SU-DHL-6 (cell line): ENCODE measurements at regions not wholly inside any gene's neighbourhood (a gene's known extent, or its start where the extent isn't known, plus 50 kb on each side); places are given as distances from the start of the nearest gene placed in this dataset.

ENCODE experiments used
- H2AFZ ChIP-seq: fragments of 200-600 bp; sonication (generic); 2 replicates; pipeline ENCODE4 v1.6.1; 2014; ENCODE audit warnings: low read depth, mild to moderate bottlenecking, moderate library complexity, mixed read lengths, antibody characterized with exemption, low read length; ENCODE audit not compliant: severe bottlenecking
- H3F3A ChIP-seq: fragments of 200-600 bp; shearing (Covaris generic); 2 replicates; pipeline ENCODE4 v1.6.0; 2016; ENCODE audit warnings: antibody characterized with exemption, mild to moderate bottlenecking; ENCODE audit not compliant: insufficient read depth
- H3K27ac ChIP-seq: fragments of 200-600 bp; sonication (generic); 2 replicates; pipeline ENCODE4 v1.5.1; 2016; ENCODE audit warnings: low read depth, mild to moderate bottlenecking, low read length, moderate library complexity, mixed read lengths
- H3K27me3 ChIP-seq: fragments of 200-600 bp; sonication (generic), shearing (Covaris generic); 2 replicates; pipeline ENCODE4 v1.6.0; 2014; ENCODE audit warnings: mild to moderate bottlenecking, low read length
- H3K36me3 ChIP-seq: fragments of 200-600 bp; sonication (generic); 2 replicates; pipeline ENCODE4 v1.6.1; 2014; ENCODE audit warnings: mild to moderate bottlenecking, low read length, mixed read lengths
- H3K4me2 ChIP-seq: fragments of 300-600, 200-600 bp; shearing (Covaris generic), sonication (generic); 2 replicates; pipeline ENCODE4 v1.6.0; 2014; ENCODE audit warnings: low read length, low read depth, mild to moderate bottlenecking; ENCODE audit not compliant: poor library complexity, severe bottlenecking
- H3K4me3 ChIP-seq: fragments of 200-600 bp; sonication (generic); 2 replicates; pipeline ENCODE4 v1.5.1; 2014; ENCODE audit warnings: antibody characterized with exemption, low read length, mild to moderate bottlenecking, mixed read lengths; ENCODE audit not compliant: insufficient read depth, poor library complexity, severe bottlenecking
- H3K79me2 ChIP-seq: fragments of 200-600 bp; sonication (generic); 2 replicates; pipeline ENCODE4 v1.6.1; 2014; ENCODE audit warnings: mild to moderate bottlenecking, low read length, moderate library complexity; ENCODE audit not compliant: insufficient read depth
- H3K9ac ChIP-seq: fragments of 200-600 bp; sonication (generic); 2 replicates; pipeline ENCODE4 v1.7.0; 2014; ENCODE audit warnings: mild to moderate bottlenecking, low read length
- H3K9me2 ChIP-seq: fragments of 200-600 bp; sonication (generic); replicated peaks from 2 replicates; pipeline ENCODE4 v1.6.1; 2014; ENCODE audit warnings: low read length; ENCODE audit not compliant: insufficient read depth
- H3K9me3 ChIP-seq: fragments of 200-600 bp; sonication (generic); 2 replicates; pipeline ENCODE4 v1.6.1; 2014; ENCODE audit warnings: low read length, mixed read lengths; ENCODE audit not compliant: insufficient read depth
- H4K20me1 ChIP-seq: fragments of 200-600 bp; sonication (generic); 2 replicates; pipeline ENCODE4 v1.6.1; 2014; ENCODE audit warnings: low read depth, mild to moderate bottlenecking, antibody characterized with exemption, low read length, moderate library complexity, mixed read lengths
- CTCF ChIP-seq: fragments of 200-600 bp; sonication (generic); IDR thresholded peaks from one replicate; pipeline ENCODE4 v1.5.1; 2017; ENCODE audit warnings: antibody characterized with exemption, mild to moderate bottlenecking, low read length, moderate library complexity; ENCODE audit not compliant: insufficient read depth, poor library complexity, severe bottlenecking
- EZH2phosphoT487 ChIP-seq: fragments of 200-600 bp; sonication (generic), shearing (Covaris generic); conservative IDR thresholded peaks from 2 replicates; pipeline ENCODE4 v1.6.1; 2018; ENCODE audit warnings: mild to moderate bottlenecking, antibody characterized with exemption, low read length, moderate library complexity, mixed read lengths

- Histone ChIP-seq H3K79me2 (no peaks in the 10 kb centered on the region), H3K9me2 (no peaks in the 10 kb centered on the region), H4K20me1 (no peaks in the 10 kb centered on the region), H3K36me3 (no peaks in the 10 kb centered on the region), H3K9ac (no peak overlapping the region), H3K27me3 (no peaks in the 10 kb centered on the region), H3K9me3 (no peaks in the 10 kb centered on the region), H3F3A (no peaks in the 10 kb centered on the region), H2AFZ (no peak overlapping the region), H3K27ac (no peak overlapping the region), H3K4me3 (no peak overlapping the region), H3K4me2 (no peak overlapping the region)
- no peak for TF ChIP-seq EZH2phosphoT487
- no peak for TF ChIP-seq CTCF
Measured at GRCh38 chr2:7281231-7282201, 364.3 kb downstream of the RNF144A start.

GRCh38 chr2:7286120-7286519, 368.9 kb downstream of the RNF144A start:
- no peaks in the 10 kb centered on the region for H3K79me2 ChIP-seq
- H3K27ac ChIP-seq: no peak overlapping the region
- TF ChIP-seq CTCF (no peak), EZH2phosphoT487 (no peak)

GRCh38 chr2:7288484-7288883, 371.3 kb downstream of the RNF144A start:
- no peak overlapping the region for H2AFZ ChIP-seq
- H3K79me2 ChIP-seq: no peaks in the 10 kb centered on the region
- TF ChIP-seq EZH2phosphoT487 (no peak), CTCF (no peak)
- no peaks in the 10 kb centered on the region for H3F3A ChIP-seq
- no peak overlapping the region for H3K27ac ChIP-seq
- H3K9me3 ChIP-seq: no peaks in the 10 kb centered on the region
- H3K9ac ChIP-seq: no peak overlapping the region
- no peaks in the 10 kb centered on the region for H3K9me2 ChIP-seq
- no peak overlapping the region for H3K4me2 ChIP-seq
- H4K20me1 ChIP-seq: no peaks in the 10 kb centered on the region
- H3K4me3 ChIP-seq: no peak overlapping the region
- no peaks in the 10 kb centered on the region for H3K36me3 ChIP-seq
- no peaks in the 10 kb centered on the region for H3K27me3 ChIP-seq

More at GRCh38 chr2:7286120-7286519, 368.9 kb downstream of the RNF144A start:
- Histone ChIP-seq H3K9me2 (no peaks in the 10 kb centered on the region), H3F3A (no peaks in the 10 kb centered on the region), H3K9me3 (no peaks in the 10 kb centered on the region), H3K4me2 (no peak overlapping the region), H3K4me3 (no peak overlapping the region), H3K9ac (no peak overlapping the region), H3K27me3 (no peaks in the 10 kb centered on the region), H4K20me1 (no peaks in the 10 kb centered on the region), H2AFZ (no peak overlapping the region), H3K36me3 (no peaks in the 10 kb centered on the region)
